Thoracic aorta (tissue), 2 donors: ENCODE measurements at regions not wholly inside any gene's neighbourhood (a gene's known extent, or its start where the extent isn't known, plus 50 kb on each side); places are given as distances from the start of the nearest gene placed in this dataset.

Source experiments
- ATAC-seq: fragments of 150-250 bp; one replicate; pipeline ENCODE4 v1.8.0; 2017; ENCODE audit warnings: low read depth; ENCODE audit not compliant: insufficient number of reproducible peaks, low FRiP score
- DNase-seq: peaks from one replicate; pipeline ENCODE4 v3.0.0-alpha.2; 2020; ENCODE audit warnings: low spot score
- H3K27ac ChIP-seq, 2 donors: fragments of 200-600 bp; sonication (generic); 1 replicate in 1 of 2; 2 replicates in 1 of 2; pipeline ENCODE4 v1.5.1; 2016; ENCODE audit warnings: mild to moderate bottlenecking in 2 of 2, moderate library complexity in 2 of 2
- H3K27me3 ChIP-seq: fragments of 200-600 bp; sonication (generic); replicated peaks from 2 replicates; pipeline ENCODE4 v1.6.0; 2016; ENCODE audit warnings: mild to moderate bottlenecking; ENCODE audit not compliant: insufficient read depth
- H3K36me3 ChIP-seq: fragments of 200-600 bp; sonication (generic); one replicate; pipeline ENCODE4 v1.5.1; 2016
- H3K4me1 ChIP-seq, 2 donors: fragments of 200-600 bp; sonication (generic); 1 replicate in 1 of 2; 2 replicates in 1 of 2; pipeline versions ENCODE4 v1.5.1 to v1.6.0; 2016; ENCODE audit warnings: low read depth in 2 of 2, mild to moderate bottlenecking in 1 of 2; ENCODE audit not compliant: control insufficient read depth in 1 of 2
- H3K4me3 ChIP-seq: fragments of 200-600 bp; sonication (generic); 2 replicates; pipeline ENCODE4 v1.5.1; 2016; ENCODE audit warnings: mild to moderate bottlenecking
- H3K9me3 ChIP-seq: fragments of 200-600 bp; sonication (generic); 2 replicates; pipeline ENCODE4 v1.5.1; 2016
- CTCF ChIP-seq: fragments of 200-600 bp; sonication (generic); IDR thresholded peaks from one replicate; pipeline ENCODE4 v1.5.1; 2019; ENCODE audit warnings: antibody characterized with exemption

- ATAC-seq (no peak), DNase-seq (no peak)
- no peaks in the 10 kb centered on the region for H3K27me3 ChIP-seq
- no peak overlapping the region for H3K4me3 ChIP-seq
- H3K27ac ChIP-seq = no peak overlapping the region
- peaks cover 4 to 19% of the 10 kb centered on the region in 2 donors for H3K4me1 ChIP-seq
- H3K36me3 ChIP-seq = no peaks in the 10 kb centered on the region
- no peaks in the 10 kb centered on the region for H3K9me3 ChIP-seq
- no peak for TF ChIP-seq CTCF
Measured at GRCh38 chr10:43882711-43883110, 234.0 kb upstream of the ZNF32 start.

- ATAC-seq (no peak), DNase-seq (no peak)
- Histone ChIP-seq H3K27ac (no peak overlapping the region), H3K4me3 (no peak overlapping the region), H3K4me1 (peaks cover 4 to 19% of the 10 kb centered on the region in 2 donors), H3K27me3 (no peaks in the 10 kb centered on the region), H3K9me3 (no peaks in the 10 kb centered on the region), H3K36me3 (no peaks in the 10 kb centered on the region)
- no peak for TF ChIP-seq CTCF
Measured at GRCh38 chr10:43881657-43882056, 233.0 kb upstream of the ZNF32 start.

GRCh38 chr10:43880160-43880559 lies 231.5 kb upstream of the ZNF32 start:
- Histone ChIP-seq H3K27ac (no peak overlapping the region), H3K4me1 (peaks cover 4 to 19% of the 10 kb centered on the region in 2 donors), H3K27me3 (no peaks in the 10 kb centered on the region), H3K9me3 (no peaks in the 10 kb centered on the region), H3K36me3 (no peaks in the 10 kb centered on the region), H3K4me3 (no peak overlapping the region)
- ATAC-seq = no peak
- TF ChIP-seq CTCF = no peak
- DNase-seq = no peak

GRCh38 chr10:43879742-43880141 lies 231.1 kb upstream of the ZNF32 start:
- no peaks in the 10 kb centered on the region for H3K9me3 ChIP-seq
- H3K36me3 ChIP-seq = no peaks in the 10 kb centered on the region
- no peaks in the 10 kb centered on the region for H3K27me3 ChIP-seq
- H3K4me1 ChIP-seq = peaks cover 4 to 19% of the 10 kb centered on the region in 2 donors
- no peak for DNase-seq
- no peak for TF ChIP-seq CTCF
- ATAC-seq = no peak
- no peak overlapping the region for H3K4me3 ChIP-seq
- no peak overlapping the region for H3K27ac ChIP-seq

- Histone ChIP-seq H3K27ac (no peak overlapping the region), H3K36me3 (no peaks in the 10 kb centered on the region), H3K9me3 (no peaks in the 10 kb centered on the region), H3K4me3 (no peak overlapping the region), H3K4me1 (peaks cover 4 to 19% of the 10 kb centered on the region in 2 donors), H3K27me3 (no peaks in the 10 kb centered on the region)
- no peak for ATAC-seq
- DNase-seq = no peak
- TF ChIP-seq CTCF = no peak
Measured at GRCh38 chr10:43879162-43879561, 230.5 kb upstream of the ZNF32 start.
